ENCODE measurements at regions not wholly inside any gene's neighbourhood (a gene's known extent, or its start where the extent isn't known, plus 50 kb on each side); places are given as distances from the start of the nearest gene placed in this dataset.

- Histone ChIP-seq H3K4me1 (replicated peaks in 1 of 4; ENCODE audit: control insufficient read depth in 3 of 4, insufficient read depth in 4 of 4, low read length in 3 of 4) (peaks cover 0 to 4% (median 0%) of the 10 kb centered on the region in 4 experiments; a peak in 2 of 7 replicates), H3K27me3 (replicated peaks in 1 of 4; ENCODE audit: control insufficient read depth in 3 of 4, extremely low read depth in 1 of 4, insufficient read depth in 3 of 4, low read length in 3 of 4) (no peaks in the 10 kb centered on the region), H3K9me3 (ENCODE audit: insufficient read depth in 2 of 2, low read depth in 1 of 2, low read length in 1 of 2) (no peaks in the 10 kb centered on the region), H3K9ac (replicated peaks in 1 of 4; ENCODE audit: extremely low read depth in 1 of 4, low read depth in 3 of 4, low read length in 3 of 4) (no peak overlapping the region), H4K5ac (ENCODE audit: insufficient read length, low read depth, low read length) (no peak overlapping the region), H2BK12ac (ENCODE audit: low read depth, low read length) (no peak overlapping the region), H3K79me1 (ENCODE audit: low read depth, low read length) (no peaks in the 10 kb centered on the region), H4K8ac (ENCODE audit: extremely low read depth, insufficient read depth, low read length) (no peak overlapping the region), H2AFZ (ENCODE audit: low read length) (no peak overlapping the region), H2AK5ac (ENCODE audit: low read depth, low read length) (no peak overlapping the region), H2BK5ac (ENCODE audit: low read depth, low read length) (no peak overlapping the region), H3K4me2 (ENCODE audit: insufficient read depth in 1 of 2, low read depth in 2 of 2, low read length in 2 of 2) (no peak overlapping the region), H3K79me2 (ENCODE audit: control insufficient read depth in 1 of 2, insufficient read depth in 2 of 2, low read length in 2 of 2) (no peaks in the 10 kb centered on the region), H3K27ac (ENCODE audit: low read depth, low read length) (no peak overlapping the region), H2BK20ac (ENCODE audit: low read length) (no peak overlapping the region), H3K23ac (ENCODE audit: insufficient read length) (no peak overlapping the region), H2BK120ac (replicated peaks; ENCODE audit: low read depth, low read length) (no peak overlapping the region), H2BK15ac (ENCODE audit: low read length) (no peak overlapping the region), H3K56ac (replicated peaks; ENCODE audit: insufficient read length, low read depth, low read length) (no peak overlapping the region), H4K91ac (replicated peaks; ENCODE audit: insufficient read length, low read length) (no peak overlapping the region), H3K14ac (ENCODE audit: insufficient read length) (no peak overlapping the region), H4K20me1 (replicated peaks in 1 of 2; ENCODE audit: control insufficient read depth in 1 of 2, insufficient read depth in 2 of 2, low read length in 2 of 2) (no peaks in the 10 kb centered on the region), H3K18ac (ENCODE audit: extremely low read depth, low read length) (no peak overlapping the region), H3K36me3 (ENCODE audit: control insufficient read depth in 2 of 4, insufficient read depth in 4 of 4, low read length in 3 of 4) (no peaks in the 10 kb centered on the region), H3K4ac (replicated peaks; ENCODE audit: insufficient read length, low read depth, low read length) (no peak overlapping the region), H3K23me2 (ENCODE audit: low read depth, low read length) (no peaks in the 10 kb centered on the region), H3K4me3 (ENCODE audit: extremely low read depth in 1 of 4, insufficient read depth in 2 of 4, low read depth in 3 of 4, low read length in 4 of 4) (no peak overlapping the region)
- 83% methylated on average over 2 of the region's 2 CpGs; no CpG with 5 or more reads in 1 of the 2 experiments for WGBS, 2 experiments (ENCODE audit: extremely low coverage in 1 of 2, insufficient coverage in 1 of 2, insufficient read length in 1 of 2, insufficient replicate concordance in 2 of 2, low coverage in 1 of 2, low lambda C conversion rate in 2 of 2, missing lambda C conversion rate in 1 of 2)
- DNase-seq (ENCODE audit: low read depth in 1 of 2, low spot score in 2 of 2), result no peak
- FAIRE-seq, result no peak
- ChIA-PET POLR2A (ENCODE audit: partially characterized antibody) (no interaction called here), CTCF (ENCODE audit: partially characterized antibody) (no interaction called here)
- TF ChIP-seq E2F6 (IDR thresholded peaks at IDR 0.05) (no peak), TAF7 (optimal IDR thresholded peaks at IDR 0.05; ENCODE audit: borderline replicate concordance, low read depth, low read length) (no peak), RAD21 (IDR thresholded peaks at IDR 0.05 in 1 of 2, conservative IDR thresholded peaks at IDR 0.05 in 1 of 2; ENCODE audit: low read depth in 2 of 2, low read length in 2 of 2) (no peak), ATF3 (IDR thresholded peaks at IDR 0.05; ENCODE audit: insufficient read depth, low read depth, low read length) (no peak), BCL11A (IDR thresholded peaks at IDR 0.05; ENCODE audit: low read depth in 2 of 2, low read length in 2 of 2) (no peak), CTBP2 (IDR thresholded peaks at IDR 0.05; ENCODE audit: borderline replicate concordance, insufficient read depth, insufficient read length, low read length) (no peak), TCF12 (IDR thresholded peaks at IDR 0.05; ENCODE audit: low read depth, low read length) (no peak), PHF8 (conservative IDR thresholded peaks at IDR 0.05; ENCODE audit: low read depth, low read length) (no peak), BRCA1 (IDR thresholded peaks at IDR 0.05; ENCODE audit: low read depth, low read length) (no peak)
Measured at GRCh38 chr5:61949054-61949678, 356.8 kb upstream of the KIF2A start.
